ENCODE measurements at regions not wholly inside any gene's neighbourhood (a gene's known extent, or its start where the extent isn't known, plus 50 kb on each side); places are given as distances from the start of the nearest gene placed in this dataset.
"Not testable (repeated sequence)": the region's sequence is repeated elsewhere in the genome, so short reads cannot be mapped to it uniquely, and the experiment has no call there.

GRCh38 chr18:10619280-10619679 lies 93.5 kb downstream of the NAPG start:
- not testable (repeated sequence) for TF ChIP-seq EZH2 (IDR thresholded peaks at IDR 0.05; ENCODE audit: insufficient read depth, poor library complexity, severe bottlenecking); EZH2phosphoT487 (IDR thresholded peaks at IDR 0.05; ENCODE audit: insufficient read depth, low read depth)

Data from GM23248 (cell line).